Lower leg skin (tissue), 3 donors: ENCODE measurements at regions not wholly inside any gene's neighbourhood (a gene's known extent, or its start where the extent isn't known, plus 50 kb on each side); places are given as distances from the start of the nearest gene placed in this dataset.

Source experiments
- POLR2A ChIP-seq, 2 donors: fragments of 450-650 bp; IDR thresholded peaks; one replicate each; pipeline ENCODE4 v1.6.1; 2016 to 2017; ENCODE audit warnings: antibody characterized with exemption in 2 of 2, mild to moderate bottlenecking in 1 of 2, moderate library complexity in 1 of 2
- TF ChIP-seq, protein P1 (sequence below), 3 donors: fragments of 450-650 bp; IDR thresholded peaks; one replicate each; pipeline ENCODE4 v1.5.1; 2016; ENCODE audit warnings: antibody characterized with exemption in 3 of 3, mild to moderate bottlenecking in 3 of 3, moderate library complexity in 2 of 3

DNA sequence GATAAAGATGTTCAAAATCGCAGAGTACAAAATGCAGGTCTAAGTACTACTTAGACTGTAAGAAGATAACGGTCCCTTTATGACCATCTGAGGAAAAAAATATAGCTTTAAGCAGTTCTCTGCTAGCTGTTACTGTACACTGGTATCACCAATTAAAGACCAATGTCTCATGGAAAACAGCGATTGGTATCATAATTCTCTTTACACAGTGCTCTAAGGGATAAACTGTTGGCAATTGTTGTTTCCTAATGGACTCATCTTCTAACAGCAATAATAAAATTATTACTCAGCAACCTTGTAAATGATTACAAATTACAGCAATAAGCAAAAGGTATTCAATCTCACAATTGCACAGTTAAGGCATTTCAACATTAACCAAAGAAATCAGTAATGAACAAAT lies 142.2 kb upstream of the DLGAP1 start:
- TF ChIP-seq, protein P1, sequence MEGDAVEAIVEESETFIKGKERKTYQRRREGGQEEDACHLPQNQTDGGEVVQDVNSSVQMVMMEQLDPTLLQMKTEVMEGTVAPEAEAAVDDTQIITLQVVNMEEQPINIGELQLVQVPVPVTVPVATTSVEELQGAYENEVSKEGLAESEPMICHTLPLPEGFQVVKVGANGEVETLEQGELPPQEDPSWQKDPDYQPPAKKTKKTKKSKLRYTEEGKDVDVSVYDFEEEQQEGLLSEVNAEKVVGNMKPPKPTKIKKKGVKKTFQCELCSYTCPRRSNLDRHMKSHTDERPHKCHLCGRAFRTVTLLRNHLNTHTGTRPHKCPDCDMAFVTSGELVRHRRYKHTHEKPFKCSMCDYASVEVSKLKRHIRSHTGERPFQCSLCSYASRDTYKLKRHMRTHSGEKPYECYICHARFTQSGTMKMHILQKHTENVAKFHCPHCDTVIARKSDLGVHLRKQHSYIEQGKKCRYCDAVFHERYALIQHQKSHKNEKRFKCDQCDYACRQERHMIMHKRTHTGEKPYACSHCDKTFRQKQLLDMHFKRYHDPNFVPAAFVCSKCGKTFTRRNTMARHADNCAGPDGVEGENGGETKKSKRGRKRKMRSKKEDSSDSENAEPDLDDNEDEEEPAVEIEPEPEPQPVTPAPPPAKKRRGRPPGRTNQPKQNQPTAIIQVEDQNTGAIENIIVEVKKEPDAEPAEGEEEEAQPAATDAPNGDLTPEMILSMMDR (IDR thresholded peaks at IDR 0.05) = no peak
- no peak for TF ChIP-seq POLR2A (IDR thresholded peaks at IDR 0.05)
